ENCODE measurements at regions not wholly inside any gene's neighbourhood (a gene's known extent, or its start where the extent isn't known, plus 50 kb on each side); places are given as distances from the start of the nearest gene placed in this dataset.

- TF ChIP-seq CTCF (IDR thresholded peaks at IDR 0.05; ENCODE audit: low read length), result no peak
- no peak for TF ChIP-seq EZH2 (optimal IDR thresholded peaks at IDR 0.05; ENCODE audit: low read depth, low read length)
These were observed 479.4 kb downstream of the METTL4 start for GRCh38 chr18:2091937-2092336.
